Prostate gland (tissue), 2 donors: ENCODE measurements at regions not wholly inside any gene's neighbourhood (a gene's known extent, or its start where the extent isn't known, plus 50 kb on each side); places are given as distances from the start of the nearest gene placed in this dataset.

Source experiments
- POLR2A ChIP-seq: fragments of 450-650 bp; IDR thresholded peaks from one replicate; pipeline ENCODE4 v1.6.1; 2016; ENCODE audit warnings: antibody characterized with exemption, mild to moderate bottlenecking
- POLR2AphosphoS5 ChIP-seq: sonication (generic); formaldehyde crosslinking; IDR thresholded peaks from one replicate; pipeline ENCODE4 v1.6.1; 2017; ENCODE audit warnings: antibody characterized with exemption
- TF ChIP-seq, protein P1 (sequence below), 4 experiments: fragments of 200-600 bp in 2 of 4; fragments of 450-650 bp in 2 of 4; sonication (generic) in 2 of 4; IDR thresholded peaks; 1 replicate in 3 of 4; 2 replicates in 1 of 4; pipeline ENCODE4 v1.5.1; 2016 to 2019; ENCODE audit warnings: antibody characterized with exemption in 4 of 4, mild to moderate bottlenecking in 2 of 4, moderate library complexity in 2 of 4

DNA sequence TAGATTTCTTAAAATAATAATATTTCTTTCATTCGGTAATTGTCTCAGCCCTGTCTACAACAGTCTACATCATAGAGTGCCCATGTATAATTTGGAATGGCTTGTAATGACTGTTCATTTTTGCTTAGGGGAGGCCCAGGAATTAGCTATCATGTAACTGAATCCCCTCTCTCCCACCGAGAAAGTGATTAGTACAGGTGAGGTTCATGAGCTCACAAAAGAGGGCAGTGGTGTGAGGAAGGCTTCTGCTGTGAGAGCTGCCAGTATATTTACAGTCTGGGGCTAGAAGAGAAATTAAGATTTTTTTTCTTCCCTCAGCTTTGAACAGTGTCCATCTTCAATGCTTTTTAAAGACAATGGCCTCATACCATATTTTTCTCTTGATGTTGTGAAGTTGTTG, 340.7 kb downstream of the ADGRL2 start:
- TF ChIP-seq, protein P1, sequence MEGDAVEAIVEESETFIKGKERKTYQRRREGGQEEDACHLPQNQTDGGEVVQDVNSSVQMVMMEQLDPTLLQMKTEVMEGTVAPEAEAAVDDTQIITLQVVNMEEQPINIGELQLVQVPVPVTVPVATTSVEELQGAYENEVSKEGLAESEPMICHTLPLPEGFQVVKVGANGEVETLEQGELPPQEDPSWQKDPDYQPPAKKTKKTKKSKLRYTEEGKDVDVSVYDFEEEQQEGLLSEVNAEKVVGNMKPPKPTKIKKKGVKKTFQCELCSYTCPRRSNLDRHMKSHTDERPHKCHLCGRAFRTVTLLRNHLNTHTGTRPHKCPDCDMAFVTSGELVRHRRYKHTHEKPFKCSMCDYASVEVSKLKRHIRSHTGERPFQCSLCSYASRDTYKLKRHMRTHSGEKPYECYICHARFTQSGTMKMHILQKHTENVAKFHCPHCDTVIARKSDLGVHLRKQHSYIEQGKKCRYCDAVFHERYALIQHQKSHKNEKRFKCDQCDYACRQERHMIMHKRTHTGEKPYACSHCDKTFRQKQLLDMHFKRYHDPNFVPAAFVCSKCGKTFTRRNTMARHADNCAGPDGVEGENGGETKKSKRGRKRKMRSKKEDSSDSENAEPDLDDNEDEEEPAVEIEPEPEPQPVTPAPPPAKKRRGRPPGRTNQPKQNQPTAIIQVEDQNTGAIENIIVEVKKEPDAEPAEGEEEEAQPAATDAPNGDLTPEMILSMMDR (IDR thresholded peaks at IDR 0.05): no peak
- no peak for TF ChIP-seq POLR2A
- no peak for TF ChIP-seq POLR2AphosphoS5
